ENCODE measurements at regions not wholly inside any gene's neighbourhood (a gene's known extent, or its start where the extent isn't known, plus 50 kb on each side); places are given as distances from the start of the nearest gene placed in this dataset.

DNA sequence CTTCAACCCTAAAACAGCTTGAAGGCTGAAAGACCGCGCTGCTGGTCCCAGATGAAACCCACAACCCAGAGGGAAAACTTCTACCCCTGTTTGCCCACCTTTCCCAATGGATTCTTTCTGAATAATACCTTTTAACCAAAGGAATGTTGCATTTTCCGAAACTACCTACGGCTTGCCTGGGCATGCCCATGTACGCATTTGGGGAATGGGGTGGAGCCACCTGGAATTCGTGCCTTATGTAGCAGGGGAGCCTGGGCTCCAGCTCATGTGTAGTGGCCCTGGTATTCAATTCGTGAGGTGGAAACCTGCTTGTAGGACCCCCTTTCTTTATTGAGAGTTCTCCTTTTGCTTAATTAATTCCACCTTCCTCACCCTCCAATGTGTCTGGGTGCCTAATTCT is 256.6 kb upstream of the RGS18 start:
- ATAC-seq (no peak), DNase-seq (no peak)
- Histone ChIP-seq H3K9me3 (no peaks in the 10 kb centered on the region), H3K4me3 (no peak overlapping the region), H3K36me3 (no peaks in the 10 kb centered on the region), H3K27ac (no peak overlapping the region), H3K27me3 (no peaks in the 10 kb centered on the region), H3K4me1 (no peaks in the 10 kb centered on the region)
- intact Hi-C loops (cut with DNase I), result no loop called here
- TF ChIP-seq, protein P1, sequence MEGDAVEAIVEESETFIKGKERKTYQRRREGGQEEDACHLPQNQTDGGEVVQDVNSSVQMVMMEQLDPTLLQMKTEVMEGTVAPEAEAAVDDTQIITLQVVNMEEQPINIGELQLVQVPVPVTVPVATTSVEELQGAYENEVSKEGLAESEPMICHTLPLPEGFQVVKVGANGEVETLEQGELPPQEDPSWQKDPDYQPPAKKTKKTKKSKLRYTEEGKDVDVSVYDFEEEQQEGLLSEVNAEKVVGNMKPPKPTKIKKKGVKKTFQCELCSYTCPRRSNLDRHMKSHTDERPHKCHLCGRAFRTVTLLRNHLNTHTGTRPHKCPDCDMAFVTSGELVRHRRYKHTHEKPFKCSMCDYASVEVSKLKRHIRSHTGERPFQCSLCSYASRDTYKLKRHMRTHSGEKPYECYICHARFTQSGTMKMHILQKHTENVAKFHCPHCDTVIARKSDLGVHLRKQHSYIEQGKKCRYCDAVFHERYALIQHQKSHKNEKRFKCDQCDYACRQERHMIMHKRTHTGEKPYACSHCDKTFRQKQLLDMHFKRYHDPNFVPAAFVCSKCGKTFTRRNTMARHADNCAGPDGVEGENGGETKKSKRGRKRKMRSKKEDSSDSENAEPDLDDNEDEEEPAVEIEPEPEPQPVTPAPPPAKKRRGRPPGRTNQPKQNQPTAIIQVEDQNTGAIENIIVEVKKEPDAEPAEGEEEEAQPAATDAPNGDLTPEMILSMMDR (IDR thresholded peaks at IDR 0.05), result no peak

DNA sequence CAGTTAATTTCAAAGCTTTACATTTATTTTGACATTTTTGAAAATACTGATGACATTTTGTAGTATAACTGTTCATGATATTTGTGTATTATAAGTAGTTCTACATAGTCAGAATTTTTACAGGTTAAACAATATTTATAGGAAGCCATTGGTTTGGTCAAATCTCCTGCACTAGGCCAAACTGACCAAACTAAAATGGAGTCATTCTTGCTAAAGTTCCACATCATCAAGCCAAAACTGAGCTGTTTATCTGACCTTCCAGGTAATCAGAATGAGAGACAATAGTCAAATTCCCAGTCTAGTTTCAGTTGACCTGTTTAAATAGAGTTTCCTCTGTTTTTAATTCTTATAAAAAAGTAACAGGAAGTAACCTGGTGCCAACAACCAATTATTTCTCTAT is 253.3 kb upstream of the RGS18 start:
- intact Hi-C loops (cut with DNase I), result no loop called here
- no peaks in the 10 kb centered on the region for H3K27me3 ChIP-seq
- no peaks in the 10 kb centered on the region for H3K36me3 ChIP-seq
- H3K4me3 ChIP-seq, result no peak overlapping the region
- no peak for DNase-seq
- no peak overlapping the region for H3K27ac ChIP-seq
- TF ChIP-seq, protein P1 (IDR thresholded peaks at IDR 0.05), result no peak
- no peak for ATAC-seq
- H3K4me1 ChIP-seq, result no peaks in the 10 kb centered on the region
- H3K9me3 ChIP-seq, result no peaks in the 10 kb centered on the region

DNA sequence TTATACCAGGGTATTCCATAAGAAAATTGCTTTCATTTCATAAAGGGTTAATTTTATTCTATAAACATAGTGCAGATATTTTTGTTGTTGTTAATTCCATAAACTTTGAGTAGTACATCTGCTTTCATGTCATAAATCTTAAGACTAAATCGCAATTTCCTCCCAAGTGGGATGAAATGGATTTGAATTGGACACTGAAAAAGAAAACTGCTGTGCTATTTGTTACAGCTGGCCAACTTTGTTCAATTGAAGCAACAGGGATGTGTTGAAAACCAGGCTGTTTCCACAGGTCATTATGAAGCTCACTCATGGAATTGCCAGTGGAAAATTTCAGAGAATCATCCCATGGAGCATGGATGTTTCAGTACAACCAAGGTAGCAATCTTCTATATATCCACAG is 252.5 kb upstream of the RGS18 start:
- H3K4me3 ChIP-seq, result no peak overlapping the region
- no peaks in the 10 kb centered on the region for H3K4me1 ChIP-seq
- TF ChIP-seq, protein P1 (IDR thresholded peaks at IDR 0.05), result no peak
- no peaks in the 10 kb centered on the region for H3K27me3 ChIP-seq
- DNase-seq (no peak), ATAC-seq (no peak)
- no peak overlapping the region for H3K27ac ChIP-seq
- H3K9me3 ChIP-seq, result no peaks in the 10 kb centered on the region
- no peaks in the 10 kb centered on the region for H3K36me3 ChIP-seq
- intact Hi-C loops (cut with DNase I), result no loop called here

DNA sequence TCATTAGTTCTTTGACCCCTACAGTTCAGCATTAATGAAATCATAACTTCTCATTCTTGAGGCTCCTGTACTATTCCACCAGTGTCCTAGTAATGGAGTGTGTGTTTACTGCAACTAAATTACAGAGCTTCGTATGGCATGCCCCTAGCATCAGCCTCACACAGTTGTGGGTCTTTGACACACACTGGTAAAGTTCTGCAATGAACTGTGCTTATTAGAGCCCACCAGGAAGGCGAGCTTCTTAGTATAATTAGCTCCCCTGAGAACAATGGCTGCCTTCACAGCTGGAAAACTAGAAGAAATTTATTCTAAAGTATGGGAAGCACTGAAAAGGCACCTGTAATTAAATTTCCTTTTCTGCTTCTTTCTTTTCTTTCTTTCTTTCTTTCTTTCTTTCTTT is 251.1 kb upstream of the RGS18 start:
- ATAC-seq, result no peak

DNA sequence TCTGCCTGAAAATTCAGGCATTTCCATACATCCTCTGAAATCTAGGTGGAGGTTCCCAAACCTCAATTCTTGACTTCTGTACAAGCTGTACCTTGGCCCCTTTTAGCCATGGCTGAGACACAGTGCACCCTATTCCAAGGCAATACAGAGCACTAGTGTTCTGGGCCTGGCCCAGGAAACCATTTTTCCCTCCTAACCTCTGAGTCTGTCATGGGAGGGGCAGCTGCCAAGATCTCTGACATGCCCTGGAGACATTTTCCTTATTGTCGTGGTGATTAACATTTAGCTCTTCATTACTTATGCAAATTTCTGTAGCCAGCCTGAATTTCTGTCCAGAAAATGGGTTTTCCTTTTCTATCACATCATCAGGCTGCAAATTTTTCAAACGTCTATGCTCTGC is 248.0 kb upstream of the RGS18 start:
- DNase-seq, result no peak
- Histone ChIP-seq H3K36me3 (no peaks in the 10 kb centered on the region), H3K9me3 (no peaks in the 10 kb centered on the region), H3K4me1 (no peaks in the 10 kb centered on the region), H3K27me3 (no peaks in the 10 kb centered on the region), H3K27ac (no peak overlapping the region), H3K4me3 (no peak overlapping the region)
- intact Hi-C loops (cut with DNase I), result no loop called here
- TF ChIP-seq, protein P1 (IDR thresholded peaks at IDR 0.05), result no peak
- ATAC-seq, result no peak

More for the DNA sequence above, 251.1 kb upstream of the RGS18 start:
- Histone ChIP-seq H3K27ac (no peak overlapping the region), H3K4me1 (no peaks in the 10 kb centered on the region), H3K4me3 (no peak overlapping the region), H3K9me3 (no peaks in the 10 kb centered on the region), H3K27me3 (no peaks in the 10 kb centered on the region), H3K36me3 (no peaks in the 10 kb centered on the region)
- DNase-seq, result no peak
- TF ChIP-seq, protein P1 (IDR thresholded peaks at IDR 0.05), result no peak
- intact Hi-C loops (cut with DNase I), result no loop called here

DNA sequence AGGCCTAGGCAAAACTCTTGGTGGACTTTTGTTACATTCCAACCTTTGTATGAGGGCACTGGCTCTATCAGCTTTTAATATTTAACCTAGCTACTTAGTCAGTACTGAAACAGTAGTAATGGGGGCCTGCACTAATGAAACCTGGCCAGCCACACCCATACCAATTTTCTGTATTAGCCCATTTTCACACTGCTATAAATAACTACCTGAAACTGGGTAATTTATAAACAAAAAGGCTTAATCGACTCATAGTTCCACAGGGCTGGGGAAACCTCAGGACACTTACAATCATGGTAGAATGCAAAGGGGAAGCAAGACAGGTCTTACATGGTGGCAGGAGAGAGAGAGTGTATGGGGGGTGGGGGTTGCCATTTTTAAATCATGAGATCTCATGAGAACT is 245.7 kb upstream of the RGS18 start:
- no peak for ATAC-seq
- intact Hi-C loops (cut with DNase I), result no loop called here
- no peak for DNase-seq
- Histone ChIP-seq H3K36me3 (no peaks in the 10 kb centered on the region), H3K9me3 (no peaks in the 10 kb centered on the region), H3K27ac (no peak overlapping the region), H3K4me3 (no peak overlapping the region), H3K4me1 (no peaks in the 10 kb centered on the region), H3K27me3 (no peaks in the 10 kb centered on the region)
- TF ChIP-seq, protein P1 (IDR thresholded peaks at IDR 0.05), result no peak
